Keratinocyte (primary cell): ENCODE measurements at regions not wholly inside any gene's neighbourhood (a gene's known extent, or its start where the extent isn't known, plus 50 kb on each side); places are given as distances from the start of the nearest gene placed in this dataset.

Source experiments
- CTCF ChIP-seq, 3 experiments: IDR thresholded peaks in 1 of 3; conservative IDR thresholded peaks in 1 of 3; optimal IDR thresholded peaks in 1 of 3; 2 replicates in 2 of 3; 3 replicates in 1 of 3; pipeline versions ENCODE3 to v1.5.1; 2011; ENCODE audit warnings: low read length in 3 of 3, mild to moderate bottlenecking in 3 of 3, moderate library complexity in 2 of 3, control low read depth in 1 of 3, inconsistent platforms in 1 of 3; ENCODE audit not compliant: insufficient read depth in 2 of 3; ENCODE audit errors: extremely low read depth in 1 of 3
- EZH2 ChIP-seq: IDR thresholded peaks from one replicate; pipeline ENCODE4 v1.6.1; 2012; ENCODE audit warnings: inconsistent platforms, mild to moderate bottlenecking, low read length, moderate library complexity

GRCh38 chr2:220502539-220502938, 875.1 kb downstream of the SLC4A3 start:
- TF ChIP-seq CTCF (optimal IDR thresholded peaks at IDR 0.05 in 1 of 3, IDR thresholded peaks at IDR 0.05 in 1 of 3, conservative IDR thresholded peaks at IDR 0.05 in 1 of 3; ENCODE audit: extremely low read depth in 1 of 3, insufficient read depth in 2 of 3, low read length in 3 of 3) = no peak
- no peak for TF ChIP-seq EZH2
